SK-N-SH (cell line): ENCODE measurements at regions not wholly inside any gene's neighbourhood (a gene's known extent, or its start where the extent isn't known, plus 50 kb on each side); places are given as distances from the start of the nearest gene placed in this dataset.

Experiments
- CHD2 ChIP-seq: fragments of 150-350 bp; IDR thresholded peaks from 2 replicates; pipeline ENCODE4 v1.6.1; 2018; ENCODE audit warnings: low read length; ENCODE audit not compliant: partially characterized antibody
- CTCF ChIP-seq: fragments of 200-600 bp; sonication (generic); IDR thresholded peaks from 2 replicates; pipeline ENCODE4 v1.6.1; 2017; ENCODE audit warnings: antibody characterized with exemption, mild to moderate bottlenecking, moderate library complexity
- EP300 ChIP-seq, 2 experiments: IDR thresholded peaks; 2 replicates each; pipeline versions ENCODE4 v1.4.0 to v1.6.1; 2012; ENCODE audit warnings: borderline replicate concordance in 1 of 2, low read depth in 1 of 2, low read length in 1 of 2
- FOXM1 ChIP-seq: IDR thresholded peaks from 2 replicates; pipeline ENCODE4 v1.4.0; 2012; ENCODE audit warnings: low read depth, mild to moderate bottlenecking
- JUND ChIP-seq: IDR thresholded peaks from 2 replicates; pipeline ENCODE4 v1.4.0; 2012
- MAX ChIP-seq: IDR thresholded peaks from 2 replicates; pipeline ENCODE4 v1.4.0; 2012; ENCODE audit warnings: low read depth
- NFIC ChIP-seq: IDR thresholded peaks from 2 replicates; pipeline ENCODE4 v1.4.0; 2012; ENCODE audit warnings: borderline replicate concordance
- NRF1 ChIP-seq: IDR thresholded peaks from 2 replicates; pipeline ENCODE4 v1.6.1; 2012; ENCODE audit warnings: low read depth, mild to moderate bottlenecking, low read length
- PBX3 ChIP-seq: IDR thresholded peaks from 2 replicates; pipeline ENCODE4; 2012
- POLR2AphosphoS5 ChIP-seq: IDR thresholded peaks from 2 replicates; pipeline ENCODE4 v1.6.1; 2012; ENCODE audit warnings: low read depth, low read length
- RCOR1 ChIP-seq: fragments of 150-350 bp; IDR thresholded peaks from 2 replicates; pipeline ENCODE4 v1.6.1; 2017; ENCODE audit warnings: antibody characterized with exemption, low read length
- SMC3 ChIP-seq: IDR thresholded peaks from 2 replicates; pipeline ENCODE4 v1.6.1; 2012; ENCODE audit warnings: low read depth, low read length, improper control_type of control experiment
- USF1 ChIP-seq: IDR thresholded peaks from 2 replicates; pipeline ENCODE4 v1.4.0; 2012; ENCODE audit warnings: low read depth, borderline replicate concordance

GRCh38 chr10:9052767-9053166, 998.3 kb downstream of the GATA3 start:
- TF ChIP-seq JUND = no peak
- TF ChIP-seq MAX = no peak
- no peak for TF ChIP-seq CTCF
- TF ChIP-seq RCOR1 = no peak
- TF ChIP-seq NRF1 = no peak
- TF ChIP-seq PBX3 = no peak
- no peak for TF ChIP-seq NFIC
- TF ChIP-seq POLR2AphosphoS5 = no peak
- no peak for TF ChIP-seq USF1
- TF ChIP-seq EP300 (IDR thresholded peaks at IDR 0.05; ENCODE audit: borderline replicate concordance in 1 of 2, low read depth in 1 of 2, low read length in 1 of 2) = no peak
- no peak for TF ChIP-seq FOXM1
- TF ChIP-seq CHD2 = no peak
- TF ChIP-seq SMC3 = no peak
